Liver (tissue), 2 donors: ENCODE measurements at regions not wholly inside any gene's neighbourhood (a gene's known extent, or its start where the extent isn't known, plus 50 kb on each side); places are given as distances from the start of the nearest gene placed in this dataset.

Experiments
- EGR1 ChIP-seq, 2 donors: IDR thresholded peaks; 2 replicates each; pipeline ENCODE4 v1.6.1; 2016 to 2018; ENCODE audit warnings: antibody characterized with exemption in 2 of 2, low read depth in 2 of 2
- FOXA1 ChIP-seq: IDR thresholded peaks from 2 replicates; pipeline ENCODE4 v1.6.1; 2016; ENCODE audit warnings: antibody characterized with exemption
- RXRA ChIP-seq, 2 donors: IDR thresholded peaks; 2 replicates each; pipeline ENCODE4 v1.6.1; 2017 to 2018; ENCODE audit warnings: antibody characterized with exemption in 2 of 2, mild to moderate bottlenecking in 1 of 2
- YY1 ChIP-seq: IDR thresholded peaks from 2 replicates; pipeline ENCODE4 v1.6.1; 2016; ENCODE audit warnings: antibody characterized with exemption, mild to moderate bottlenecking
- TF ChIP-seq, protein P1 (sequence below): IDR thresholded peaks from 2 replicates; pipeline ENCODE4 v1.6.1; 2016; ENCODE audit warnings: antibody characterized with exemption
- donor health status: healthy.

DNA sequence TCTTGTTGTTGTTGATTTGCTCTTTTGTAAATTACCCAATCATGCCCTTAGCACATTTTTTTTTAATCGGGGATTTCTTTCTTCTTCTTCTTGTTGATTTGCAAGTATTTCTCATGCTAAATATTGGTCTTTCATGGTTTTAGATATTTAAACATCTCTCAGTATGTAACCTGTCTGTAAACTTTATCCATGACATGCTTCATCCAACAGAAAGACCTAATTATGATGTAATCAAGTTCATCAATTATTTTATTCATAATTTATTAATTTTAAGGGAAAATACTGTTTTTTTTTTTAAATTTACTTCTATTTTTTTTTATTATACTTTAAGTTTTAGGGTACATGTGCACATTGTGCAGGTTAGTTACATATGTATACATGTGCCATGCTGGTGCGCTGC lies 69.8 kb downstream of the TNFSF18 start (continued):
- TF ChIP-seq, protein P1, sequence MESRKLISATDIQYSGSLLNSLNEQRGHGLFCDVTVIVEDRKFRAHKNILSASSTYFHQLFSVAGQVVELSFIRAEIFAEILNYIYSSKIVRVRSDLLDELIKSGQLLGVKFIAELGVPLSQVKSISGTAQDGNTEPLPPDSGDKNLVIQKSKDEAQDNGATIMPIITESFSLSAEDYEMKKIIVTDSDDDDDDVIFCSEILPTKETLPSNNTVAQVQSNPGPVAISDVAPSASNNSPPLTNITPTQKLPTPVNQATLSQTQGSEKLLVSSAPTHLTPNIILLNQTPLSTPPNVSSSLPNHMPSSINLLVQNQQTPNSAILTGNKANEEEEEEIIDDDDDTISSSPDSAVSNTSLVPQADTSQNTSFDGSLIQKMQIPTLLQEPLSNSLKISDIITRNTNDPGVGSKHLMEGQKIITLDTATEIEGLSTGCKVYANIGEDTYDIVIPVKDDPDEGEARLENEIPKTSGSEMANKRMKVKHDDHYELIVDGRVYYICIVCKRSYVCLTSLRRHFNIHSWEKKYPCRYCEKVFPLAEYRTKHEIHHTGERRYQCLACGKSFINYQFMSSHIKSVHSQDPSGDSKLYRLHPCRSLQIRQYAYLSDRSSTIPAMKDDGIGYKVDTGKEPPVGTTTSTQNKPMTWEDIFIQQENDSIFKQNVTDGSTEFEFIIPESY = no peak
- TF ChIP-seq YY1 (no peak), EGR1 (IDR thresholded peaks at IDR 0.05; ENCODE audit: low read depth in 2 of 2) (no peak), FOXA1 (no peak), RXRA (IDR thresholded peaks at IDR 0.05) (no peak)
